Mesothelial cell of epicardium (in vitro differentiated cells): ENCODE measurements at regions not wholly inside any gene's neighbourhood (a gene's known extent, or its start where the extent isn't known, plus 50 kb on each side); places are given as distances from the start of the nearest gene placed in this dataset.

Source experiments
- DNase-seq, 2 experiments: peaks; one replicate each; pipeline ENCODE4 v3.0.0; 2021; ENCODE audit warnings: low spot score in 2 of 2; ENCODE audit not compliant: unreplicated experiment in 2 of 2
- H3K27ac Mint-ChIP-seq: 2 replicates; pipeline ENCODE4 v1.8.0; 2021; ENCODE audit warnings: mixed read lengths
- H3K27me3 Mint-ChIP-seq: 2 replicates; pipeline ENCODE4 v1.8.0; 2021; ENCODE audit warnings: low read depth, mixed read lengths
- H3K36me3 Mint-ChIP-seq: 2 replicates; pipeline ENCODE4 v1.8.0; 2021; ENCODE audit warnings: mixed read lengths
- H3K4me1 Mint-ChIP-seq: 2 replicates; pipeline ENCODE4 v1.8.0; 2021; ENCODE audit warnings: mixed read lengths
- H3K4me3 Mint-ChIP-seq: 2 replicates; pipeline ENCODE4 v1.8.0; 2021; ENCODE audit warnings: mild to moderate bottlenecking, moderate library complexity, mixed read lengths
- H3K9me3 Mint-ChIP-seq: 2 replicates; pipeline ENCODE4 v1.8.0; 2021; ENCODE audit warnings: mixed read lengths
- CTCF ChIP-seq: fragments of 200-600 bp; sonication (generic); IDR thresholded peaks from one replicate; pipeline ENCODE4 v1.5.0; 2021; ENCODE audit warnings: antibody characterized with exemption; ENCODE audit not compliant: unreplicated experiment

- Mint-ChIP-seq H3K27me3 (no peaks in the 10 kb centered on the region), H3K9me3 (no peaks in the 10 kb centered on the region), H3K4me3 (no peak overlapping the region), H3K36me3 (no peaks in the 10 kb centered on the region), H3K27ac (no peak overlapping the region), H3K4me1 (peaks cover 32% of the 10 kb centered on the region)
- no peak for DNase-seq
- no peak for TF ChIP-seq CTCF
Observed at GRCh38 chr18:33802955-33803354, 224.9 kb downstream of the ASXL3 start.
